Activated CD8-positive, alpha-beta T cell treated with anti-CD3 and anti-CD28 coated beads, Interleukin-2, amount 10 ng/mL, durations not matched to agents 7 days and 5 days (primary cell): ENCODE measurements at regions not wholly inside any gene's neighbourhood (a gene's known extent, or its start where the extent isn't known, plus 50 kb on each side); places are given as distances from the start of the nearest gene placed in this dataset.

Source experiments
- ATAC-seq: fragments of 150-1000 bp; cut with Tn5 transposase; one replicate; pipeline ENCODE4 v1.10.0; 2021; ENCODE audit warnings: moderate library complexity
- CTCF ChIA-PET: fragments of 350-600 bp; sonication (Branson Sonifier 250); formaldehyde crosslinking; loops from one replicate; lab custom pipeline; 2021; ENCODE audit warnings: antibody characterized with exemption; lab: Charles Lee
- POLR2A ChIA-PET: fragments of 350-600 bp; sonication (Branson Sonifier 250); formaldehyde crosslinking; loops from one replicate; lab custom pipeline; 2021; ENCODE audit warnings: antibody characterized with exemption; lab: Charles Lee
- DNase-seq: peaks from one replicate; pipeline ENCODE4 v3.0.0-alpha.2; 2020
- H3K27ac Mint-ChIP-seq: one replicate; pipeline ENCODE4 v1.8.0; 2021; ENCODE audit warnings: mild to moderate bottlenecking, mixed read lengths
- H3K27me3 Mint-ChIP-seq: one replicate; pipeline ENCODE4 v1.8.0; 2021; ENCODE audit warnings: low read depth, mixed read lengths
- H3K36me3 Mint-ChIP-seq: one replicate; pipeline ENCODE4 v1.8.0; 2021; ENCODE audit warnings: low read depth, mixed read lengths
- H3K4me1 Mint-ChIP-seq: one replicate; pipeline ENCODE4 v1.8.0; 2021; ENCODE audit warnings: low read depth, mixed read lengths
- H3K4me3 Mint-ChIP-seq: one replicate; pipeline ENCODE4 v1.8.0; 2021; ENCODE audit warnings: mild to moderate bottlenecking, mixed read lengths
- H3K9me3 Mint-ChIP-seq: one replicate; pipeline ENCODE4 v1.8.0; 2022; ENCODE audit warnings: mixed read lengths; ENCODE audit not compliant: insufficient read depth

- CTCF ChIA-PET, result no interaction called here
- POLR2A ChIA-PET, result no interaction called here
- H3K4me3 Mint-ChIP-seq, result no peak overlapping the region
- no peak overlapping the region for H3K27ac Mint-ChIP-seq
- H3K27me3 Mint-ChIP-seq, result no peaks in the 10 kb centered on the region
- H3K9me3 Mint-ChIP-seq, result no peaks in the 10 kb centered on the region
- no peak for ATAC-seq
- DNase-seq, result no peak
- no peaks in the 10 kb centered on the region for H3K4me1 Mint-ChIP-seq
- H3K36me3 Mint-ChIP-seq, result no peaks in the 10 kb centered on the region
Observed at GRCh38 chr22:47996446-47996857, 1234.0 kb downstream of the TBC1D22A start.

GRCh38 chr22:47995718-47996117, 1233.3 kb downstream of the TBC1D22A start:
- no peak for DNase-seq
- no peak for ATAC-seq
- no peaks in the 10 kb centered on the region for H3K4me1 Mint-ChIP-seq
- H3K4me3 Mint-ChIP-seq, result no peak overlapping the region
- CTCF ChIA-PET, result no interaction called here
- POLR2A ChIA-PET, result no interaction called here
- no peaks in the 10 kb centered on the region for H3K36me3 Mint-ChIP-seq
- H3K27me3 Mint-ChIP-seq, result no peaks in the 10 kb centered on the region
- H3K9me3 Mint-ChIP-seq, result no peaks in the 10 kb centered on the region
- no peak overlapping the region for H3K27ac Mint-ChIP-seq

GRCh38 chr22:47995264-47995627, 1232.8 kb downstream of the TBC1D22A start:
- ChIA-PET CTCF (no interaction called here), POLR2A (no interaction called here)
- Mint-ChIP-seq H3K4me1 (no peaks in the 10 kb centered on the region), H3K27ac (no peak overlapping the region), H3K9me3 (no peaks in the 10 kb centered on the region), H3K27me3 (no peaks in the 10 kb centered on the region), H3K36me3 (no peaks in the 10 kb centered on the region), H3K4me3 (no peak overlapping the region)
- DNase-seq (no peak), ATAC-seq (no peak)

GRCh38 chr22:47994601-47995263, 1232.3 kb downstream of the TBC1D22A start:
- Mint-ChIP-seq H3K4me3 (no peak overlapping the region), H3K27me3 (peaks cover 1% of the 10 kb centered on the region), H3K4me1 (no peaks in the 10 kb centered on the region), H3K9me3 (no peaks in the 10 kb centered on the region), H3K27ac (no peak overlapping the region), H3K36me3 (no peaks in the 10 kb centered on the region)
- POLR2A ChIA-PET, result no interaction called here
- DNase-seq (no peak), ATAC-seq (no peak)
- CTCF ChIA-PET, result no interaction called here

- no peak for ATAC-seq
- no peaks in the 10 kb centered on the region for H3K4me1 Mint-ChIP-seq
- H3K4me3 Mint-ChIP-seq, result no peak overlapping the region
- no peaks in the 10 kb centered on the region for H3K36me3 Mint-ChIP-seq
- POLR2A ChIA-PET, result no interaction called here
- no peak overlapping the region for H3K27ac Mint-ChIP-seq
- no peak for DNase-seq
- CTCF ChIA-PET, result no interaction called here
- H3K27me3 Mint-ChIP-seq, result peaks cover 4% of the 10 kb centered on the region
- H3K9me3 Mint-ChIP-seq, result no peaks in the 10 kb centered on the region
Observed at GRCh38 chr22:47994045-47994444, 1231.6 kb downstream of the TBC1D22A start.

GRCh38 chr22:47990481-47990880, 1228.0 kb downstream of the TBC1D22A start:
- ATAC-seq (no peak), DNase-seq (no peak)
- H3K4me1 Mint-ChIP-seq, result no peaks in the 10 kb centered on the region
- peaks cover 4% of the 10 kb centered on the region for H3K27me3 Mint-ChIP-seq
- H3K36me3 Mint-ChIP-seq, result no peaks in the 10 kb centered on the region
- H3K27ac Mint-ChIP-seq, result no peak overlapping the region
- H3K9me3 Mint-ChIP-seq, result peaks cover 4% of the 10 kb centered on the region
- H3K4me3 Mint-ChIP-seq, result no peak overlapping the region
- CTCF ChIA-PET, result no interaction called here
- POLR2A ChIA-PET, result no interaction called here

GRCh38 chr22:47987885-47988515, 1225.5 kb downstream of the TBC1D22A start:
- H3K9me3 Mint-ChIP-seq, result peaks cover 4% of the 10 kb centered on the region
- no peak for DNase-seq
- no peaks in the 10 kb centered on the region for H3K36me3 Mint-ChIP-seq
- POLR2A ChIA-PET, result no interaction called here
- CTCF ChIA-PET, result no interaction called here
- no peaks in the 10 kb centered on the region for H3K4me1 Mint-ChIP-seq
- H3K27ac Mint-ChIP-seq, result no peak overlapping the region
- H3K4me3 Mint-ChIP-seq, result no peak overlapping the region
- no peak for ATAC-seq
- peaks cover 4% of the 10 kb centered on the region for H3K27me3 Mint-ChIP-seq

- Mint-ChIP-seq H3K27me3 (peaks cover 5% of the 10 kb centered on the region), H3K4me3 (no peak overlapping the region), H3K36me3 (no peaks in the 10 kb centered on the region), H3K27ac (no peak overlapping the region), H3K9me3 (no peaks in the 10 kb centered on the region), H3K4me1 (no peaks in the 10 kb centered on the region)
- no peak for DNase-seq
- no peak for ATAC-seq
- POLR2A ChIA-PET, result no interaction called here
- CTCF ChIA-PET, result no interaction called here
Observed at GRCh38 chr22:47976219-47976618, 1213.8 kb downstream of the TBC1D22A start.

GRCh38 chr22:47967831-47968230, 1205.4 kb downstream of the TBC1D22A start:
- DNase-seq (no peak), ATAC-seq (no peak)
- ChIA-PET POLR2A (no interaction called here), CTCF (no interaction called here)
- Mint-ChIP-seq H3K9me3 (no peaks in the 10 kb centered on the region), H3K4me3 (no peak overlapping the region), H3K27me3 (no peaks in the 10 kb centered on the region), H3K27ac (no peak overlapping the region), H3K4me1 (no peaks in the 10 kb centered on the region), H3K36me3 (no peaks in the 10 kb centered on the region)

GRCh38 chr22:47966316-47966715, 1203.9 kb downstream of the TBC1D22A start:
- H3K9me3 Mint-ChIP-seq, result no peaks in the 10 kb centered on the region
- POLR2A ChIA-PET, result no interaction called here
- no peak for ATAC-seq

GRCh38 chr22:47965896-47966295, 1203.4 kb downstream of the TBC1D22A start:
- no peaks in the 10 kb centered on the region for H3K9me3 Mint-ChIP-seq
- no peaks in the 10 kb centered on the region for H3K4me1 Mint-ChIP-seq
- no peaks in the 10 kb centered on the region for H3K36me3 Mint-ChIP-seq
- ChIA-PET CTCF (no interaction called here), POLR2A (no interaction called here)
- H3K4me3 Mint-ChIP-seq, result no peak overlapping the region
- H3K27ac Mint-ChIP-seq, result no peak overlapping the region
- ATAC-seq (no peak), DNase-seq (no peak)
- H3K27me3 Mint-ChIP-seq, result no peaks in the 10 kb centered on the region

More at GRCh38 chr22:47966316-47966715, 1203.9 kb downstream of the TBC1D22A start:
- DNase-seq, result no peak
- Mint-ChIP-seq H3K4me3 (no peak overlapping the region), H3K4me1 (no peaks in the 10 kb centered on the region), H3K27me3 (no peaks in the 10 kb centered on the region), H3K27ac (no peak overlapping the region), H3K36me3 (no peaks in the 10 kb centered on the region)
- CTCF ChIA-PET, result no interaction called here

GRCh38 chr22:47965066-47965465, 1202.6 kb downstream of the TBC1D22A start:
- no peaks in the 10 kb centered on the region for H3K27me3 Mint-ChIP-seq
- DNase-seq (no peak), ATAC-seq (no peak)
- no peak overlapping the region for H3K27ac Mint-ChIP-seq
- POLR2A ChIA-PET, result no interaction called here
- no peaks in the 10 kb centered on the region for H3K4me1 Mint-ChIP-seq
- CTCF ChIA-PET, result no interaction called here
- H3K36me3 Mint-ChIP-seq, result no peaks in the 10 kb centered on the region
- no peaks in the 10 kb centered on the region for H3K9me3 Mint-ChIP-seq
- no peak overlapping the region for H3K4me3 Mint-ChIP-seq

- ATAC-seq (no peak), DNase-seq (no peak)
- ChIA-PET POLR2A (no interaction called here), CTCF (no interaction called here)
- Mint-ChIP-seq H3K4me1 (no peaks in the 10 kb centered on the region), H3K36me3 (no peaks in the 10 kb centered on the region), H3K27me3 (no peaks in the 10 kb centered on the region), H3K27ac (no peak overlapping the region), H3K4me3 (no peak overlapping the region), H3K9me3 (no peaks in the 10 kb centered on the region)
Observed at GRCh38 chr22:47963660-47964059, 1201.2 kb downstream of the TBC1D22A start.
